ENCODE measurements at regions not wholly inside any gene's neighbourhood (a gene's known extent, or its start where the extent isn't known, plus 50 kb on each side); places are given as distances from the start of the nearest gene placed in this dataset.

DNA sequence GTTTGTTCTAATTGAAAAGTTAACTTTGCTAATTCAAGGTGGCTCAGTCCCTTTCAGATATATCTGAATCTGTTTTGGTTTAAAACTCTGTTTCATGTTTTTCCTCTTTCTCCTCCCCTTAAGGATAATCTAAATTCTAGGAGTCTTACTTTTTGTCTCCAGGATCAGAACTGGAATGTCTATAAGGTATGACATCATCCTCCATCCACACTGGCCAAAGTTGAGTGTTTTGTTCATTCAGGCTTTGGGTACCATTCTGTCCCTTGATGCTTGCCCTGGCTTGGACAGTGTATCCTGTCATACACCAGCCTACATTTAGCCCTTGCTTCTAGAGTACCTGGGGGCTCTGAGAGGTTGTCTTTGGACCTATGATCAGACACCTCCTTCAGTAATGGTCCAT, 56.8 kb upstream of the ANTXR2 start:
- TF ChIP-seq, protein P1, sequence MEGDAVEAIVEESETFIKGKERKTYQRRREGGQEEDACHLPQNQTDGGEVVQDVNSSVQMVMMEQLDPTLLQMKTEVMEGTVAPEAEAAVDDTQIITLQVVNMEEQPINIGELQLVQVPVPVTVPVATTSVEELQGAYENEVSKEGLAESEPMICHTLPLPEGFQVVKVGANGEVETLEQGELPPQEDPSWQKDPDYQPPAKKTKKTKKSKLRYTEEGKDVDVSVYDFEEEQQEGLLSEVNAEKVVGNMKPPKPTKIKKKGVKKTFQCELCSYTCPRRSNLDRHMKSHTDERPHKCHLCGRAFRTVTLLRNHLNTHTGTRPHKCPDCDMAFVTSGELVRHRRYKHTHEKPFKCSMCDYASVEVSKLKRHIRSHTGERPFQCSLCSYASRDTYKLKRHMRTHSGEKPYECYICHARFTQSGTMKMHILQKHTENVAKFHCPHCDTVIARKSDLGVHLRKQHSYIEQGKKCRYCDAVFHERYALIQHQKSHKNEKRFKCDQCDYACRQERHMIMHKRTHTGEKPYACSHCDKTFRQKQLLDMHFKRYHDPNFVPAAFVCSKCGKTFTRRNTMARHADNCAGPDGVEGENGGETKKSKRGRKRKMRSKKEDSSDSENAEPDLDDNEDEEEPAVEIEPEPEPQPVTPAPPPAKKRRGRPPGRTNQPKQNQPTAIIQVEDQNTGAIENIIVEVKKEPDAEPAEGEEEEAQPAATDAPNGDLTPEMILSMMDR (IDR thresholded peaks at IDR 0.05; ENCODE audit: low read depth, low read length), result no peak
- H3K4me3 ChIP-seq (ENCODE audit: low read depth, low read length), result no peak overlapping the region

DNA sequence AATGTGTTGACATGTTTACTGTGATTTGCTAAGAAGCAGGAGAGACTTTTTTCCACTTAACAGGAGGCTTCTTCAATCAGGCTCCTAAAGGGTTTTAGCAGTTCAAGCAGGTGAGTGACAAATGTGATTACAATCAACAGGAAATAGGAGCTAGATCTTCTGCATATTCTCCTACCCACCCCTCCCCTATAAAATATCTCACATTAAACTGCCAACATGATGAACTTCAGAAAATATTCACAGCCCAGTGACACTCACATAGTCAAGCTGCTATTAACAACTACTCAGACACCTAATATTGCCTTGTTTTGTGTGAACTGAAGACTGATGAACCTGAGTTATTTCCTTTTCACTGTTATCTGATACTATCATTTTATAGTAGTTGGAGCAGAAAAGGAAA, 55.9 kb upstream of the ANTXR2 start:
- TF ChIP-seq, protein P1 (IDR thresholded peaks at IDR 0.05; ENCODE audit: low read depth, low read length), result no peak

DNA sequence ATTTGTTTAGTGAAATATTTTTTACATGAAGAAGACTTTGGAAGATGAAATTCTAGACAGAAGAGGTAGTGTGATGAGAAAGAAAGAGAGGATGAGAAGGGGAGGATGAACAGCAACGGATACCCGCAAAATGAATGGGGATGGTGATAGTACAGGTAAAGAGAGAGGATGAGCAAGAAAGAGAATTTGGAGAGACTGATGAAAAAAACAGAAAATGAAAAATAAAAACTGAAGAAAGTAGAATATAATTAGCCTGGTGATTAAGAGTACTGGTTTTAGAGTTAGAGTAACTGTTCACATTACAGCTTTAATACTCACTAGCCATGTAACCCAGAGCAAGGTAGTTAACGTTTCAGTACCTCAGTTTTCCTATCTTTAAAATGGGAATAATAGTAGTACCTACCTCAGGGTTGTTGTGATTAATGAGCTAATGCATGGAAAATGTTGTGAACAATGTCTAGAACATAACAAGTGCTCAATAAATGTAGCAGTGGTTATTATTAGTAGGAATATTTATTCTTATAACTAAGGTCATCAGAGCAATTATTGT, 54.9 kb upstream of the ANTXR2 start:
- TF ChIP-seq, protein P1 (IDR thresholded peaks at IDR 0.05; ENCODE audit: low read depth, low read length), result no peak
- no peak overlapping the region for H3K4me3 ChIP-seq (ENCODE audit: low read depth, low read length)

More for the DNA sequence above, 55.9 kb upstream of the ANTXR2 start:
- no peak overlapping the region for H3K4me3 ChIP-seq (ENCODE audit: low read depth, low read length)

DNA sequence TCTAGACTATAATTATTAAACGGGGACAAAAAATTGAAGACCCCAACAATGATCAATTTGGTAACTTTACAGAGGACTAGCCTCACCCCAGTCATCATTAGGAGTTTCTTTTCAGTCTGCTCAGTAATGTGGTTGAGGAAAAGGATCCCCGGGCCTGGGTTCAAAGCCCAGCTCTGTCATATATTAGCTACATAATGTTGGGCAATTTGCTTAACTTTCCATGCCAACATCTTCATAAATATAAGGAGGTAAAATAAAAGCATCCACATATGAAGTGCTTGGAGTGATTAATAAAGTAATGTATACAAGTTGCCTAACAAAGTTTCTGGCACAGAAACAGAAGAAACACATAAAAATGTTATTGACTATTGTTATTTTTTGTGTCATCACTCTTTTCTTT, 53.4 kb upstream of the ANTXR2 start:
- TF ChIP-seq, protein P1 (IDR thresholded peaks at IDR 0.05; ENCODE audit: low read depth, low read length), result no peak
- no peak overlapping the region for H3K4me3 ChIP-seq (ENCODE audit: low read depth, low read length)

DNA sequence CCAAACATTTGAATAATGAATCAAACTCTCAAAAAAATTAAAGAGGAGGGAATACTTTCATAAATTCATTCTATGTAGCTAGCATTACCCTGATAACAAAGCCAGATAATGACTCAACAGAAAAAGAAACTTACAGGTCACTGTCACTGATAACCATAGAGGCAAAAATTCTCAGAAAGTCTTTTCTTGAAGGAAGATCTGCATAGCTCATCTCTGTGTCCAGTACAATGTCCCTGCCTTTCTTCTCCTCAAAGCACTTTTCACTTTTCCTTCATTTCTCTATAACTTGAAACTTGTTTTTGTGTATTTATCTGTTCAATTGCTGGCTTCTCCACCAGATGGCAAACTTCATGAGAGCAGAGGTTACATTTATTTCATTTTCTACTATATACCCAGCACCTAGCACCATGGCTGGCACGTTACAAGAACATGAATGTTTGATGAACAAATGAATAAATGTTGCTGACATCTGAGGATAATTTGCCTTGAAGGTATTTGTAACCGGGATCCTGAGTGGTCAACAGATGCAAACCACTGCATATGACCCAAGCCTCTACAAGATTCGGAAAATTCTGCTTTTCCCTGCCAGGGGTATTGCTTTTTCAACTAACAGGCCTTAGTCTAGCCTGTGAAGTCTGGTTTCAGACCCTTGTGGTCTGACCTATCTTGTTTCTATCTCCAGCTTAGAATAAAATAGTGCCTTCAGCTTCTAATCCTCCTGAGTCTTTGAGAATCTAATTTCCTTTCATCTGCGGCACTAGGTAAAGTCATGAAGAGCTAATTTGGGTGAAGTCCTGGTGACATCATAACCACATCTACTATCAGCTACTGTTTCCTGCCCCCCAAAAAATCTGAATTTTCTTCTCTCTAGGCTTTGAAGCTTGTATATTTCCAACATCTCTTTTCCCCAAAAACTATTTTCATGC, 52.5 kb upstream of the ANTXR2 start:
- TF ChIP-seq, protein P1 (IDR thresholded peaks at IDR 0.05; ENCODE audit: low read depth, low read length), result peak; percentile 31; the same call in 1 of the 2 replicates
- no peak overlapping the region for H3K4me3 ChIP-seq (ENCODE audit: low read depth, low read length)

DNA sequence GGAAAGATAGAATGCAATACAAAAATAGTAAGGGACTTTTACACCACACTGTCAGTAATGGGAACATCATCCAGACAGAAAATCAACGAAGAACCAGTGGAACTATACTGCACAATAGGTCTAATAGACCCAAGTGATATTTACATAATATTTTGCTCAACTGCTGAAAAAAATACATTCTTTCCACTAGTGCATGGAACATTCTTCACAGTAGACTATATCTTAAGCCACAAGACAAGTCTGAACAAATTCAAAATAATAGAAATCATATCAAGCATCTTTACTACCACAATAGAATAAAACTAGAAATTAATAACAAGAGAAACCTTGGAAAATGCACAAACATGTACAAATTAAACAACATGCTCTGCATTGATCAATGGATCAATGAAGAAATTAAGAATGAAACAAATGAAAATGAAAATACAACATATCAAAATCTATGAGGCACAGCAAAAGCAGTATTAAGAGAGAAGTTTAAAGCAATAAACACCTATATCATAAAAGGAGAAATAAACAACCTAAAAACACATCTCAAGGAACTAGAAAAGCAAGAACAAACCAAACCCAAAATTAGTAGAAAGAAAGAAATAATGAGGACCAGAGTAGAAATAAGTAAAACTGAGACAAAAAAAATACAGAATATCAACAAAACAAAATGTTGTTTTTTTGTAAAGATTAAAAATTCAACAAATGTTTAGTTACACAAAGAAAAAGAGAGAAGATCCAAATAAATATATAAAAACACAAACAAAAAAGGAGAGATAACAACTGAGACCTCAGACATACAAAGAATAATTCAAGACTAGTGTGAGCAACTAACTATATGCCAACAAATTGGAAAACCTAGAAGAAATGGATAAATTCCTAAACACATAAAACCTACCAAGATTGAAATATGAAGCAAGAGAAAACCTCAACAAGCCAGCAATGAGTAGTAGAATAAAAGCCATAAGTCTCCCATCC, 51.5 kb upstream of the ANTXR2 start:
- no peak overlapping the region for H3K4me3 ChIP-seq (ENCODE audit: low read depth, low read length)
- TF ChIP-seq, protein P1 (IDR thresholded peaks at IDR 0.05; ENCODE audit: low read depth, low read length), result no peak
